H1 (cell line): ENCODE measurements at regions not wholly inside any gene's neighbourhood (a gene's known extent, or its start where the extent isn't known, plus 50 kb on each side); places are given as distances from the start of the nearest gene placed in this dataset.

Source experiments
- ATF3 ChIP-seq: IDR thresholded peaks from 2 replicates; pipeline ENCODE4 v1.6.1; 2011; ENCODE audit warnings: low read depth, mild to moderate bottlenecking, low read length; ENCODE audit not compliant: insufficient read depth
- BACH1 ChIP-seq: IDR thresholded peaks from 2 replicates; pipeline ENCODE4 v1.6.1; 2012; ENCODE audit warnings: low read length, improper control_type of control experiment
- CEBPB ChIP-seq: IDR thresholded peaks from 2 replicates; pipeline ENCODE4 v1.6.1; 2012; ENCODE audit warnings: low read depth, low read length
- EP300 ChIP-seq, 2 experiments: IDR thresholded peaks; 1 replicate in 1 of 2; 2 replicates in 1 of 2; pipeline ENCODE4 v1.6.1; 2011 to 2012; ENCODE audit warnings: low read depth in 2 of 2, low read length in 2 of 2, mild to moderate bottlenecking in 2 of 2, borderline replicate concordance in 1 of 2, inconsistent platforms in 1 of 2, moderate library complexity in 1 of 2
- EZH2 ChIP-seq: fragments of 200-600 bp; sonication (generic); IDR thresholded peaks from 2 replicates; pipeline ENCODE4 v1.7.1; 2012; ENCODE audit warnings: low read depth, mild to moderate bottlenecking, moderate library complexity, low read length, inconsistent platforms; ENCODE audit not compliant: severe bottlenecking
- HDAC2 ChIP-seq, 2 experiments: fragments of 300-600 bp in 1 of 2; sonication (generic) in 1 of 2; IDR thresholded peaks; 2 replicates each; pipeline ENCODE4 v1.6.1; 2011 to 2012; ENCODE audit warnings: low read depth in 2 of 2, low read length in 2 of 2, mild to moderate bottlenecking in 2 of 2, moderate library complexity in 2 of 2, borderline replicate concordance in 1 of 2, inconsistent platforms in 1 of 2
- JUND ChIP-seq: IDR thresholded peaks from 2 replicates; pipeline ENCODE4 v1.6.1; 2011; ENCODE audit warnings: mild to moderate bottlenecking, improper control_type of control experiment, low read length
- KDM1A ChIP-seq: fragments of 200-600, 300-600 bp; sonication (generic); IDR thresholded peaks from 2 replicates; pipeline ENCODE4 v1.7.1; 2016; ENCODE audit warnings: mild to moderate bottlenecking, low read length, borderline replicate concordance
- NRF1 ChIP-seq: IDR thresholded peaks from 2 replicates; pipeline ENCODE4 v1.6.1; 2011; ENCODE audit warnings: mild to moderate bottlenecking, low read depth, low read length, improper control_type of control experiment
- POU5F1 ChIP-seq: IDR thresholded peaks from 2 replicates; pipeline ENCODE4 v1.6.1; 2011; ENCODE audit warnings: low read depth, mild to moderate bottlenecking, low read length, moderate library complexity
- RBBP5 ChIP-seq: IDR thresholded peaks from 2 replicates; pipeline ENCODE4 v1.7.1; 2012; ENCODE audit warnings: low read depth, mild to moderate bottlenecking, inconsistent platforms, low read length, moderate library complexity, borderline replicate concordance
- RFX5 ChIP-seq: IDR thresholded peaks from 2 replicates; pipeline ENCODE4 v1.6.1; 2011; ENCODE audit warnings: low read depth, low read length, improper control_type of control experiment, borderline replicate concordance
- SP1 ChIP-seq: IDR thresholded peaks from 2 replicates; pipeline ENCODE4 v1.6.1; 2011; ENCODE audit warnings: low read depth, low read length
- TCF12 ChIP-seq: IDR thresholded peaks from 2 replicates; pipeline ENCODE4 v1.6.1; 2011; ENCODE audit warnings: low read depth, mild to moderate bottlenecking, low read length
- YY1 ChIP-seq: IDR thresholded peaks from 2 replicates; pipeline ENCODE4 v1.6.1; 2011; ENCODE audit warnings: low read depth, mild to moderate bottlenecking, low read length
- TF ChIP-seq, protein P1 (sequence below), 3 experiments: IDR thresholded peaks; 1 replicate in 2 of 3; 2 replicates in 1 of 3; pipeline versions ENCODE4 v1.5.1 to v1.6.1; 2011; ENCODE audit warnings: low read length in 3 of 3, mild to moderate bottlenecking in 3 of 3, inconsistent platforms in 2 of 3, low read depth in 1 of 3, moderate library complexity in 1 of 3; ENCODE audit not compliant: insufficient read depth in 1 of 3; ENCODE audit errors: control extremely low read depth in 1 of 3

DNA sequence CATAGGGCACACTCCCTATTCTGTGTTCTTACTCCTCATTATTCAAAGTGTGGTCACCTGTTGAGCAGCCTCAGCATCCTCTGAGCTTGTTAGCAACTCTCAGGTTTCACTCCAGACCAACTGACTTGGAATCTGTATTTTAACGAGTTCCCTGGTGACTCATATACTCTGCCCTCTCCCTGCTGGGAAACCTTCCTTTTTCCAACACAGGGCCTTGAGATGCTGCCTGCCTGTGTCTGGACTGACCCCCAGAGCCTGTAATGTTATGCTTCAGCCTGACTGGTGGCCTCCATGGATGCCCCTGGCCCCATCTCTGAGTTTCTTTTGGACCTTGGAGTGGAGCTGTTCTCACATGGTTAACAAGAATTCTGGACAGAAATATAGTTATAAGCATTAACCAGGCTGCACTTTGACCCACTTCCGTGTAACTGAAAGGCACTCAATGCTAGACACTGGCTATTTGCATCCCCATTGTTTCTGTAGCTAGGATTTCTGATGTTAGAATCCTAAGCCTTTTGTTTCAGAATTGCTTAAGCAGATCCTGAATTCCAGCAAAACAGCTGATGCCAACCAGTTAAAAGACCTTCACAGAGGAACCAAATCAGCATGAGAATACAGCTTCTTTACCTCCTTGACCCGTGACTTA, 262.6 kb downstream of the STIM2 start (continued):
- TF ChIP-seq ATF3 (0 out of 2 replicates have a peak, but pooled peaks have one; percentile 44), POU5F1 (peak; percentile 72), YY1 (0 out of 2 replicates have a peak, but pooled peaks have one; percentile 3), TCF12 (0 out of 2 replicates have a peak, but pooled peaks have one; percentile 65), KDM1A (no peak; the same call in 1 of the 2 replicates), EP300 (IDR thresholded peaks at IDR 0.05; ENCODE audit: borderline replicate concordance in 1 of 2, low read depth in 2 of 2, low read length in 2 of 2) (peak in 1 of 2 experiments; percentile 87; a peak in 1 of 3 replicates), BACH1 (no peak; the same call in 1 of the 2 replicates), CEBPB (peak; percentile 89), JUND (peak; percentile 93), EZH2 (no peak), HDAC2 (IDR thresholded peaks at IDR 0.05; ENCODE audit: borderline replicate concordance in 1 of 2, low read depth in 2 of 2, low read length in 2 of 2) (peak in 1 of 2 experiments; percentile 22; a peak in 1 of 4 replicates), NRF1 (no peak), RFX5 (no peak), SP1 (peak; percentile 34; the same call in 1 of the 2 replicates), RBBP5 (peak; percentile 93; the same call in 1 of the 2 replicates)
- TF ChIP-seq, protein P1, sequence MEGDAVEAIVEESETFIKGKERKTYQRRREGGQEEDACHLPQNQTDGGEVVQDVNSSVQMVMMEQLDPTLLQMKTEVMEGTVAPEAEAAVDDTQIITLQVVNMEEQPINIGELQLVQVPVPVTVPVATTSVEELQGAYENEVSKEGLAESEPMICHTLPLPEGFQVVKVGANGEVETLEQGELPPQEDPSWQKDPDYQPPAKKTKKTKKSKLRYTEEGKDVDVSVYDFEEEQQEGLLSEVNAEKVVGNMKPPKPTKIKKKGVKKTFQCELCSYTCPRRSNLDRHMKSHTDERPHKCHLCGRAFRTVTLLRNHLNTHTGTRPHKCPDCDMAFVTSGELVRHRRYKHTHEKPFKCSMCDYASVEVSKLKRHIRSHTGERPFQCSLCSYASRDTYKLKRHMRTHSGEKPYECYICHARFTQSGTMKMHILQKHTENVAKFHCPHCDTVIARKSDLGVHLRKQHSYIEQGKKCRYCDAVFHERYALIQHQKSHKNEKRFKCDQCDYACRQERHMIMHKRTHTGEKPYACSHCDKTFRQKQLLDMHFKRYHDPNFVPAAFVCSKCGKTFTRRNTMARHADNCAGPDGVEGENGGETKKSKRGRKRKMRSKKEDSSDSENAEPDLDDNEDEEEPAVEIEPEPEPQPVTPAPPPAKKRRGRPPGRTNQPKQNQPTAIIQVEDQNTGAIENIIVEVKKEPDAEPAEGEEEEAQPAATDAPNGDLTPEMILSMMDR (IDR thresholded peaks at IDR 0.05; ENCODE audit: control extremely low read depth in 1 of 3, insufficient read depth in 1 of 3, low read depth in 1 of 3, low read length in 3 of 3) = no peak
